ENCODE measurements at regions not wholly inside any gene's neighbourhood (a gene's known extent, or its start where the extent isn't known, plus 50 kb on each side); places are given as distances from the start of the nearest gene placed in this dataset.

GRCh38 chr7:24138343-24138742, 145.6 kb upstream of the NPY start:
- H3K4me3 ChIP-seq (ENCODE audit: low read depth, low read length) = no peak overlapping the region
- TF ChIP-seq CTCF (IDR thresholded peaks at IDR 0.05; ENCODE audit: insufficient read depth, low read length) = no peak
- no peak for DNase-seq (ENCODE audit: low read depth)

GRCh38 chr7:24140001-24140400, 144.0 kb upstream of the NPY start:
- TF ChIP-seq CTCF (IDR thresholded peaks at IDR 0.05; ENCODE audit: insufficient read depth, low read length) = no peak
- no peak for DNase-seq (ENCODE audit: low read depth)
- no peak overlapping the region for H3K4me3 ChIP-seq (ENCODE audit: low read depth, low read length)

- no peak for DNase-seq (ENCODE audit: low read depth)
- TF ChIP-seq CTCF (IDR thresholded peaks at IDR 0.05; ENCODE audit: insufficient read depth, low read length) = no peak
- no peak overlapping the region for H3K4me3 ChIP-seq (ENCODE audit: low read depth, low read length)
These were observed 142.0 kb upstream of the NPY start for GRCh38 chr7:24141874-24142509.

- H3K4me3 ChIP-seq (ENCODE audit: low read depth, low read length) = no peak overlapping the region
- DNase-seq (ENCODE audit: low read depth) = no peak
- TF ChIP-seq CTCF (IDR thresholded peaks at IDR 0.05; ENCODE audit: insufficient read depth, low read length) = no peak
These were observed 140.4 kb upstream of the NPY start for GRCh38 chr7:24143547-24143946.

- no peak overlapping the region for H3K4me3 ChIP-seq (ENCODE audit: low read depth, low read length)
- DNase-seq (ENCODE audit: low read depth) = no peak
- no peak for TF ChIP-seq CTCF (IDR thresholded peaks at IDR 0.05; ENCODE audit: insufficient read depth, low read length)
These were observed 132.0 kb upstream of the NPY start for GRCh38 chr7:24151944-24152343.

- TF ChIP-seq CTCF (IDR thresholded peaks at IDR 0.05; ENCODE audit: insufficient read depth, low read length) = no peak
- no peak for DNase-seq (ENCODE audit: low read depth)
- H3K4me3 ChIP-seq (ENCODE audit: low read depth, low read length) = no peak overlapping the region
These were observed 131.6 kb upstream of the NPY start for GRCh38 chr7:24152356-24152755.

- no peak overlapping the region for H3K4me3 ChIP-seq (ENCODE audit: low read depth, low read length)
- no peak for DNase-seq (ENCODE audit: low read depth)
- TF ChIP-seq CTCF (IDR thresholded peaks at IDR 0.05; ENCODE audit: insufficient read depth, low read length) = no peak
These were observed 131.0 kb upstream of the NPY start for GRCh38 chr7:24152877-24153472.
